Neural progenitor cell (in vitro differentiated cells): ENCODE measurements at regions not wholly inside any gene's neighbourhood (a gene's known extent, or its start where the extent isn't known, plus 50 kb on each side); places are given as distances from the start of the nearest gene placed in this dataset.

ENCODE experiments used
- DNase-seq: peaks from one replicate; pipeline ENCODE4 v3.0.0-alpha.2; 2016; ENCODE audit warnings: low spot score
- H2AFZ ChIP-seq: fragments of 200-600 bp; sonication (generic); replicated peaks from 2 replicates; pipeline ENCODE4 v1.6.1; 2016; ENCODE audit warnings: antibody characterized with exemption
- H3F3A ChIP-seq: fragments of 200-600 bp; sonication (generic); 2 replicates; pipeline ENCODE4 v1.6.1; 2016; ENCODE audit warnings: antibody characterized with exemption, low read depth
- H3K27ac ChIP-seq: fragments of 200-600 bp; sonication (generic); 2 replicates; pipeline ENCODE4 v1.5.1; 2016; ENCODE audit warnings: mild to moderate bottlenecking
- H3K27me3 ChIP-seq: fragments of 200-600 bp; sonication (generic); 2 replicates; pipeline ENCODE4 v1.6.1; 2016; ENCODE audit warnings: mild to moderate bottlenecking, moderate library complexity
- H3K36me3 ChIP-seq: fragments of 200-600 bp; sonication (generic); 2 replicates; pipeline ENCODE4 v1.5.1; 2016
- H3K4me1 ChIP-seq: fragments of 200-600 bp; sonication (generic); 2 replicates; pipeline ENCODE4 v1.6.1; 2016; ENCODE audit warnings: mixed run types
- H3K4me2 ChIP-seq: fragments of 200-600 bp; sonication (generic); 2 replicates; pipeline ENCODE4 v1.6.1; 2016
- H3K4me3 ChIP-seq: fragments of 200-600 bp; sonication (generic); 2 replicates; pipeline ENCODE4 v1.5.1; 2016
- H3K79me2 ChIP-seq: fragments of 200-600 bp; sonication (generic); 2 replicates; pipeline ENCODE4 v1.6.1; 2016; ENCODE audit warnings: low read depth
- H3K9ac ChIP-seq: fragments of 200-600 bp; sonication (generic); 2 replicates; pipeline ENCODE4 v1.6.1; 2016
- H3K9me3 ChIP-seq: fragments of 200-600 bp; sonication (generic); 2 replicates; pipeline ENCODE4 v1.5.1; 2016; ENCODE audit warnings: low read depth
- H4K20me1 ChIP-seq: fragments of 200-600 bp; sonication (generic); 2 replicates; pipeline ENCODE4 v1.6.1; 2016; ENCODE audit warnings: low read depth
- H3K27ac Mint-ChIP-seq: 3 replicates; pipeline ENCODE4 v1.8.0; 2021; ENCODE audit warnings: mixed read lengths
- H3K27me3 Mint-ChIP-seq: 2 replicates; pipeline ENCODE4 v1.8.0; 2022; ENCODE audit warnings: low read depth, mild to moderate bottlenecking, inconsistent platforms, moderate library complexity, mixed read lengths; ENCODE audit not compliant: insufficient read depth
- H3K36me3 Mint-ChIP-seq: 3 replicates; pipeline ENCODE4 v1.8.0; 2021; ENCODE audit warnings: mixed read lengths
- H3K4me1 Mint-ChIP-seq: 3 replicates; pipeline ENCODE4 v1.8.0; 2021; ENCODE audit warnings: mixed read lengths
- H3K4me3 Mint-ChIP-seq: 3 replicates; pipeline ENCODE4 v1.8.0; 2021; ENCODE audit warnings: mild to moderate bottlenecking, moderate library complexity, mixed read lengths
- H3K9me3 Mint-ChIP-seq: 3 replicates; pipeline ENCODE4 v1.8.0; 2020; ENCODE audit warnings: mixed read lengths
- EZH2 ChIP-seq: fragments of 200-600 bp; sonication (generic); IDR thresholded peaks from 2 replicates; pipeline ENCODE4 v1.6.1; 2017; ENCODE audit warnings: antibody characterized with exemption, mild to moderate bottlenecking, moderate library complexity
- EZH2phosphoT487 ChIP-seq: fragments of 200-600 bp; sonication (generic); IDR thresholded peaks from 2 replicates; pipeline ENCODE4 v1.6.1; 2017; ENCODE audit warnings: antibody characterized with exemption
- TF ChIP-seq, protein P1 (sequence below): fragments of 200-600 bp; sonication (generic); IDR thresholded peaks from 2 replicates; pipeline ENCODE4 v1.5.1; 2017; ENCODE audit warnings: antibody characterized with exemption, mild to moderate bottlenecking

DNA sequence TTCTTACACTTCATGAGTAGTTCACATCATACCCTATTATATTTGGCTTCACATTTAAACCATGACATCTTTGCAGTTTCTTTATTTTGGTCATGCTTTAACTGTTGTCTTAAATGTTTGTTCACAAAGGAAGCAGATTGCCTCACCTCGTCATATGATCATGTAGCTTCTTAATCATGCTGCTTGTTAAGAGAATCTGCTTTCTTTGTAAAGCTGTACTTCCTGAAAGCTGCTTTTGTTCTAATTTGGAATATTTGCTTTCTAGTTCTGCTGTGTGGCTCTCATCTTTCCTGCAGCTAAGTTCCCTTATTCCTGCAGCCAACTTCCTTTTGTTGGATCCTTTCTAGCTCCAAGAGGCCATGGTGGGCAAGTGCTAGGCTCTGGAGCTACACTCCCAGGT, 62.9 kb upstream of the SIM2 start:
- H3K9ac ChIP-seq, result no peak overlapping the region
- H3K4me1 ChIP-seq, result no peaks in the 10 kb centered on the region
- no peak overlapping the region for H2AFZ ChIP-seq
- no peaks in the 10 kb centered on the region for H3F3A ChIP-seq
- H3K27ac ChIP-seq, result no peak overlapping the region
- Mint-ChIP-seq H3K4me1 (no peaks in the 10 kb centered on the region), H3K36me3 (no peaks in the 10 kb centered on the region), H3K27me3 (peaks cover 5% of the 10 kb centered on the region), H3K27ac (no peak overlapping the region), H3K4me3 (no peak overlapping the region), H3K9me3 (peaks cover 22% of the 10 kb centered on the region)
- no peaks in the 10 kb centered on the region for H3K9me3 ChIP-seq
- H3K36me3 ChIP-seq, result no peaks in the 10 kb centered on the region
- H4K20me1 ChIP-seq, result no peaks in the 10 kb centered on the region
- H3K79me2 ChIP-seq, result no peaks in the 10 kb centered on the region
- H3K4me2 ChIP-seq, result no peak overlapping the region
- DNase-seq, result no peak
- peaks cover 6% of the 10 kb centered on the region for H3K27me3 ChIP-seq
- no peak for TF ChIP-seq EZH2
- TF ChIP-seq, protein P1, sequence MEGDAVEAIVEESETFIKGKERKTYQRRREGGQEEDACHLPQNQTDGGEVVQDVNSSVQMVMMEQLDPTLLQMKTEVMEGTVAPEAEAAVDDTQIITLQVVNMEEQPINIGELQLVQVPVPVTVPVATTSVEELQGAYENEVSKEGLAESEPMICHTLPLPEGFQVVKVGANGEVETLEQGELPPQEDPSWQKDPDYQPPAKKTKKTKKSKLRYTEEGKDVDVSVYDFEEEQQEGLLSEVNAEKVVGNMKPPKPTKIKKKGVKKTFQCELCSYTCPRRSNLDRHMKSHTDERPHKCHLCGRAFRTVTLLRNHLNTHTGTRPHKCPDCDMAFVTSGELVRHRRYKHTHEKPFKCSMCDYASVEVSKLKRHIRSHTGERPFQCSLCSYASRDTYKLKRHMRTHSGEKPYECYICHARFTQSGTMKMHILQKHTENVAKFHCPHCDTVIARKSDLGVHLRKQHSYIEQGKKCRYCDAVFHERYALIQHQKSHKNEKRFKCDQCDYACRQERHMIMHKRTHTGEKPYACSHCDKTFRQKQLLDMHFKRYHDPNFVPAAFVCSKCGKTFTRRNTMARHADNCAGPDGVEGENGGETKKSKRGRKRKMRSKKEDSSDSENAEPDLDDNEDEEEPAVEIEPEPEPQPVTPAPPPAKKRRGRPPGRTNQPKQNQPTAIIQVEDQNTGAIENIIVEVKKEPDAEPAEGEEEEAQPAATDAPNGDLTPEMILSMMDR, result no peak
- no peak for TF ChIP-seq EZH2phosphoT487
- no peak overlapping the region for H3K4me3 ChIP-seq

DNA sequence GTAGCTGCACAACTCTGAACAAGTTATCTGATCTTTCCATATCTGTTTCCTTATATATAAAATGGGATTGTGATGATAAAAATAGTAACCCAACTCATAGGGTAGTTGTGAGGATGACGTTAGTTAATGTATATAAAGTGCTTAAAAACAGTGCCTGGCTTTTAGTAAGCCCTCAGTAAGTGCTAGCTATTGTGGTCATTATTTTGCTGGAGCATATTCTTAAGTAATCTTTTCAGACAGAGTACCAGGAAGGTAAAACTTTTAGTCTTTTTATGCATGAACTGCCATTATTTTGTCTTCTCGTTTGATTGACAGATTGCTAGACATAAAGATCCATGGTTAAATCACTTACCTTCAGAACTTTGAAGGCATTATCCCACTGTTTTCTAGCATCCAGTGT, 62.5 kb upstream of the SIM2 start:
- no peaks in the 10 kb centered on the region for H3K36me3 Mint-ChIP-seq
- H3K79me2 ChIP-seq, result no peaks in the 10 kb centered on the region
- peaks cover 1% of the 10 kb centered on the region for H3K27me3 ChIP-seq
- no peaks in the 10 kb centered on the region for H3K36me3 ChIP-seq
- no peaks in the 10 kb centered on the region for H3K4me1 ChIP-seq
- no peak overlapping the region for H3K27ac ChIP-seq
- no peaks in the 10 kb centered on the region for H3K9me3 ChIP-seq
- no peak overlapping the region for H3K27ac Mint-ChIP-seq
- H3K4me1 Mint-ChIP-seq, result no peaks in the 10 kb centered on the region
- no peak for DNase-seq
- H3K9me3 Mint-ChIP-seq, result peaks cover 22% of the 10 kb centered on the region
- TF ChIP-seq EZH2phosphoT487 (no peak), EZH2 (no peak)
- TF ChIP-seq, protein P1, result no peak
- no peak overlapping the region for H3K4me3 ChIP-seq
- H3K9ac ChIP-seq, result no peak overlapping the region
- no peak overlapping the region for H3K4me2 ChIP-seq
- no peaks in the 10 kb centered on the region for H4K20me1 ChIP-seq
- no peaks in the 10 kb centered on the region for H3F3A ChIP-seq
- peaks cover 5% of the 10 kb centered on the region for H3K27me3 Mint-ChIP-seq
- H3K4me3 Mint-ChIP-seq, result no peak overlapping the region
- H2AFZ ChIP-seq, result no peak overlapping the region

DNA sequence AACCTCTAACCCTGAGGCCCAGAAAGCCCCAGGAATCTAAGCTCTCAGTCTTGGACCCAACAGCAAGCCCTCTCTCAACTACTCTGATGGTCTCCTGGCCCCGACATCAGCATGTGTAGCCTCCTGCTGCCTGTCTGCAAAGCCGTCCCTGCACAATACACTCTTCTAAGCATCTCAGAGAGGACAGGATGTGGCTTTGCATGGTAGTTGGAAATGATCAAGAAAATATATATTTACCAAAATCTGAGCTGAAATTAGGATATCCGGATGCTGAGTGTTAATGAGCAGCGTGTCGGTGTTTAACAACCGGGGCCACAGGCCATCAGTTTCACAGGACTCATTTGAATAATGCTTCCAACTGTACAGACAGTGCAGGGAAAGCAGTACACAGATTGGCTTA, 59.1 kb upstream of the SIM2 start:
- TF ChIP-seq, protein P1, result no peak
- TF ChIP-seq EZH2 (no peak), EZH2phosphoT487 (no peak)
- Histone ChIP-seq H4K20me1 (no peaks in the 10 kb centered on the region), H3K4me3 (no peak overlapping the region), H3K27ac (no peak overlapping the region), H3F3A (no peaks in the 10 kb centered on the region), H3K4me1 (no peaks in the 10 kb centered on the region), H2AFZ (no peak overlapping the region), H3K79me2 (no peaks in the 10 kb centered on the region), H3K36me3 (no peaks in the 10 kb centered on the region), H3K9ac (no peak overlapping the region), H3K4me2 (no peak overlapping the region), H3K9me3 (no peaks in the 10 kb centered on the region), H3K27me3 (no peaks in the 10 kb centered on the region)
- no peaks in the 10 kb centered on the region for H3K4me1 Mint-ChIP-seq
- no peak overlapping the region for H3K27ac Mint-ChIP-seq
- no peak for DNase-seq
- H3K4me3 Mint-ChIP-seq, result no peak overlapping the region
- H3K36me3 Mint-ChIP-seq, result no peaks in the 10 kb centered on the region
- peaks cover 20% of the 10 kb centered on the region for H3K9me3 Mint-ChIP-seq
- H3K27me3 Mint-ChIP-seq, result peaks cover 4% of the 10 kb centered on the region
